IMR-90 (cell line): ENCODE measurements at regions not wholly inside any gene's neighbourhood (a gene's known extent, or its start where the extent isn't known, plus 50 kb on each side); places are given as distances from the start of the nearest gene placed in this dataset.

Source experiments
- ATAC-seq: fragments of 200-7000 bp; cut with Tn5 transposase; 2 replicates; pipeline ENCODE4 v1.9.1; 2020; ENCODE audit warnings: low read depth, mild to moderate bottlenecking, moderate library complexity
- BruUV-seq: library from RNA; stranded (reverse); fragments of 400-500 nt; replicated peaks from 2 replicates; lab custom pipeline; 2021; lab: Mats Ljungman, UMichigan
- CTCF ChIA-PET: fragments of 300-600 bp; formaldehyde crosslinking; extraction: SDS; loops from one replicate; lab custom pipeline; 2021; ENCODE audit warnings: antibody characterized with exemption; lab: Yijun Ruan, JAX
- POLR2A ChIA-PET: fragments of 300-600 bp; sonication (Branson Sonifier 250); formaldehyde crosslinking; loops from one replicate; lab custom pipeline; 2022; ENCODE audit warnings: antibody characterized with exemption; ENCODE audit not compliant: unreplicated experiment; lab: Charles Lee
- DNase-seq: peaks from one replicate; pipeline ENCODE4 v3.0.0; 2013
- H2AFZ ChIP-seq: replicated peaks from 2 replicates; pipeline ENCODE3; 2013; ENCODE audit warnings: low read length, mild to moderate bottlenecking; ENCODE audit not compliant: poor library complexity
- H2AK5ac ChIP-seq: 2 replicates; pipeline ENCODE4 v1.6.1; 2013; ENCODE audit warnings: low read depth, low read length, inconsistent platforms
- H2AK9ac ChIP-seq: replicated peaks from 2 replicates; pipeline ENCODE3; 2013; ENCODE audit warnings: mild to moderate bottlenecking, low read depth, low read length, moderate library complexity; ENCODE audit not compliant: poor library complexity
- H2BK120ac ChIP-seq: 2 replicates; pipeline ENCODE4 v1.6.1; 2013; ENCODE audit warnings: low read depth, low read length, inconsistent platforms
- H2BK15ac ChIP-seq: 3 replicates; pipeline ENCODE4 v1.6.1; 2013; ENCODE audit warnings: low read depth, low read length, inconsistent platforms
- H2BK20ac ChIP-seq: 2 replicates; pipeline ENCODE4 v1.6.1; 2013; ENCODE audit warnings: low read depth, mild to moderate bottlenecking, inconsistent platforms, low read length, moderate library complexity
- H2BK5ac ChIP-seq: 2 replicates; pipeline ENCODE4 v1.6.1; 2013; ENCODE audit warnings: mild to moderate bottlenecking, low read depth, low read length, inconsistent platforms; ENCODE audit not compliant: poor library complexity, severe bottlenecking
- H3K14ac ChIP-seq: replicated peaks from 2 replicates; pipeline ENCODE4 v1.6.1; 2013; ENCODE audit warnings: low read depth, low read length, inconsistent platforms
- H3K18ac ChIP-seq: 2 replicates; pipeline ENCODE4 v1.6.1; 2013; ENCODE audit warnings: low read depth, low read length, control low read depth
- H3K23ac ChIP-seq: 2 replicates; pipeline ENCODE4 v1.6.1; 2013; ENCODE audit warnings: low read depth, low read length, inconsistent platforms
- H3K27ac ChIP-seq: 2 replicates; pipeline ENCODE4 v1.5.1; 2013; ENCODE audit warnings: mild to moderate bottlenecking, control low read depth, low read length; ENCODE audit not compliant: insufficient read depth
- H3K27me3 ChIP-seq: 2 replicates; pipeline ENCODE4 v1.6.1; 2013; ENCODE audit warnings: low read length; ENCODE audit not compliant: control insufficient read depth, insufficient read depth
- H3K36me3 ChIP-seq: 2 replicates; pipeline ENCODE4 v1.6.1; 2013; ENCODE audit warnings: low read length, mixed read lengths; ENCODE audit not compliant: control insufficient read depth, insufficient read depth
- H3K4ac ChIP-seq: 2 replicates; pipeline ENCODE4 v1.6.1; 2013; ENCODE audit warnings: low read depth, low read length, inconsistent platforms
- H3K4me1 ChIP-seq: 2 replicates; pipeline ENCODE4 v1.6.1; 2013; ENCODE audit warnings: low read length, mixed read lengths; ENCODE audit not compliant: control insufficient read depth, insufficient read depth
- H3K4me2 ChIP-seq: 2 replicates; pipeline ENCODE4 v1.6.1; 2013; ENCODE audit warnings: low read depth, mild to moderate bottlenecking, control low read depth, low read length, moderate library complexity
- H3K4me3 ChIP-seq: 2 replicates; pipeline ENCODE4 v1.5.1; 2013; ENCODE audit warnings: low read depth, mild to moderate bottlenecking, control low read depth, low read length, moderate library complexity; ENCODE audit not compliant: insufficient read depth
- H3K56ac ChIP-seq: 2 replicates; pipeline ENCODE4 v1.6.1; 2013; ENCODE audit warnings: low read length, inconsistent platforms; ENCODE audit not compliant: insufficient read depth; ENCODE audit errors: extremely low read depth
- H3K79me1 ChIP-seq, 2 experiments: 2 replicates each; pipeline ENCODE4 v1.6.1; 2013; ENCODE audit warnings: low read length in 2 of 2, inconsistent platforms in 1 of 2, low read depth in 1 of 2
- H3K9ac ChIP-seq: 2 replicates; pipeline ENCODE4 v1.6.1; 2013; ENCODE audit warnings: low read depth, low read length, control low read depth
- H3K9me1 ChIP-seq: 2 replicates; pipeline ENCODE4 v1.6.1; 2013; ENCODE audit warnings: low read length, inconsistent platforms; ENCODE audit not compliant: insufficient read depth
- H3K9me3 ChIP-seq: 2 replicates; pipeline ENCODE4 v1.6.1; 2013; ENCODE audit warnings: low read length; ENCODE audit not compliant: control insufficient read depth, insufficient read depth
- H4K20me1 ChIP-seq: 2 replicates; pipeline ENCODE4 v1.6.1; 2013; ENCODE audit warnings: low read length, inconsistent platforms; ENCODE audit not compliant: insufficient read depth
- H4K5ac ChIP-seq: 2 replicates; pipeline ENCODE4 v1.6.1; 2013; ENCODE audit warnings: mild to moderate bottlenecking, low read depth, low read length, control low read depth
- H4K8ac ChIP-seq, 2 experiments: 2 replicates each; pipeline ENCODE4 v1.6.1; 2013; ENCODE audit warnings: low read depth in 2 of 2, low read length in 2 of 2, control low read depth in 1 of 2, inconsistent platforms in 1 of 2
- H4K91ac ChIP-seq: 2 replicates; pipeline ENCODE4 v1.6.1; 2013; ENCODE audit warnings: low read depth, low read length, inconsistent platforms; ENCODE audit not compliant: insufficient read depth
- BHLHE40 ChIP-seq: fragments of 150-350 bp; IDR thresholded peaks from 2 replicates; pipeline ENCODE4 v1.6.1; 2016; ENCODE audit warnings: mild to moderate bottlenecking, low read depth, low read length
- CEBPB ChIP-seq: IDR thresholded peaks from 2 replicates; pipeline ENCODE4 v1.6.1; 2012; ENCODE audit warnings: low read depth, low read length, improper control_type of control experiment
- CHD1 ChIP-seq: IDR thresholded peaks from 2 replicates; pipeline ENCODE4 v1.6.1; 2012; ENCODE audit warnings: low read depth, low read length, improper control_type of control experiment
- ELK1 ChIP-seq: fragments of 150-350 bp; IDR thresholded peaks from 2 replicates; pipeline ENCODE4 v1.6.1; 2016; ENCODE audit warnings: low read depth, mild to moderate bottlenecking, low read length, moderate library complexity, borderline replicate concordance
- FOS ChIP-seq: fragments of 150-350 bp; IDR thresholded peaks from 2 replicates; pipeline ENCODE4 v1.6.1; 2016; ENCODE audit warnings: low read depth, low read length
- MAFK ChIP-seq: IDR thresholded peaks from 2 replicates; pipeline ENCODE4 v1.6.1; 2012; ENCODE audit warnings: low read depth, low read length, improper control_type of control experiment
- MAZ ChIP-seq: IDR thresholded peaks from 2 replicates; pipeline ENCODE4 v1.6.1; 2012; ENCODE audit warnings: low read depth, mild to moderate bottlenecking, low read length, improper control_type of control experiment, moderate library complexity, borderline replicate concordance
- MXI1 ChIP-seq: IDR thresholded peaks from 2 replicates; pipeline ENCODE4 v1.6.1; 2012; ENCODE audit warnings: low read depth, mild to moderate bottlenecking, low read length, moderate library complexity, borderline replicate concordance
- NFE2L2 ChIP-seq: fragments of 150-350 bp; IDR thresholded peaks from 2 replicates; pipeline ENCODE4 v1.6.1; 2016; ENCODE audit warnings: low read depth, mild to moderate bottlenecking, low read length
- POLR2A ChIP-seq: IDR thresholded peaks from 2 replicates; pipeline ENCODE4 v1.6.1; 2012; ENCODE audit warnings: mild to moderate bottlenecking, low read depth, low read length
- RAD21 ChIP-seq: IDR thresholded peaks from 2 replicates; pipeline ENCODE4 v1.6.1; 2012; ENCODE audit warnings: low read length, improper control_type of control experiment
- RCOR1 ChIP-seq: IDR thresholded peaks from 2 replicates; pipeline ENCODE4 v1.6.1; 2012; ENCODE audit warnings: mild to moderate bottlenecking, low read length, improper control_type of control experiment; ENCODE audit not compliant: insufficient replicate concordance
- RFX5 ChIP-seq: IDR thresholded peaks from 2 replicates; pipeline ENCODE4 v1.8.0; 2012; ENCODE audit warnings: low read depth, mild to moderate bottlenecking, low read length, moderate library complexity
- SMC3 ChIP-seq: fragments of 150-350 bp; IDR thresholded peaks from 2 replicates; pipeline ENCODE4 v1.6.1; 2016; ENCODE audit warnings: low read depth, mild to moderate bottlenecking, antibody characterized with exemption, low read length, moderate library complexity
- USF2 ChIP-seq: fragments of 150-350 bp; IDR thresholded peaks from 2 replicates; pipeline ENCODE4 v1.6.1; 2017; ENCODE audit warnings: mild to moderate bottlenecking, antibody characterized with exemption, low read length, low read depth
- WGBS, 2 experiments: methylation state at CpG; one replicate each; pipeline versions ENCODE4 v1.1.5 to v1.1.7; 2013; ENCODE audit warnings: missing lambda C conversion rate in 2 of 2; ENCODE audit not compliant: insufficient read length in 1 of 2; ENCODE audit errors: extremely low coverage in 2 of 2; 5-methylcytosine and 5-hydroxymethylcytosine counted together
- dilution Hi-C: fragments of 300-500 bp; cut with HindIII; formaldehyde crosslinking; loops from one replicate; pipeline ENCODE4 v1.14.3; 2018; ENCODE audit warnings: low sequenced_read_pairs; ENCODE audit not compliant: unreplicated experiment
- in situ Hi-C: fragments of 300-500 bp; cut with MboI; formaldehyde crosslinking; loops from 3 replicates; pipeline ENCODE4 v1.14.3; 2019; ENCODE audit warnings: low sequenced_read_pairs, inconsistent platforms, mixed read lengths
- intact Hi-C: fragments of 100-400 bp; cut with micrococcal nuclease; formaldehyde crosslinking; loops from 2 replicates; pipeline ENCODE4 v1.10.0; 2022

GRCh38 chr2:157932480-157933159 lies 56.5 kb upstream of the ACVR1 start:
- no peaks in the 10 kb centered on the region for H3K9me1 ChIP-seq
- ATAC-seq = no peak
- in situ Hi-C loops (no loop called here), dilution Hi-C loops (no loop called here), intact Hi-C loops (no loop called here)
- no peak overlapping the region for H2BK5ac ChIP-seq
- no peaks in the 10 kb centered on the region for H3K4me1 ChIP-seq
- H3K27ac ChIP-seq = no peak overlapping the region
- TF ChIP-seq MAZ (no peak), SMC3 (no peak), NFE2L2 (no peak), BHLHE40 (no peak), RCOR1 (no peak), MAFK (no peak), ELK1 (no peak), CEBPB (no peak), MXI1 (no peak), RFX5 (no peak), POLR2A (no peak), USF2 (no peak), FOS (no peak), RAD21 (no peak), CHD1 (no peak)
- H2BK120ac ChIP-seq = no peak overlapping the region
- H3K79me1 ChIP-seq = no peaks in the 10 kb centered on the region
- H3K27me3 ChIP-seq = peaks cover 5% of the 10 kb centered on the region
- no peaks in the 10 kb centered on the region for H3K36me3 ChIP-seq
- no peaks in the 10 kb centered on the region for H4K20me1 ChIP-seq
- H2BK15ac ChIP-seq = no peak overlapping the region
- BruUV-seq = no TSS peak
- H3K18ac ChIP-seq = no peak overlapping the region
- H3K23ac ChIP-seq = no peak overlapping the region
- H2BK20ac ChIP-seq = no peak overlapping the region
- CTCF ChIA-PET = interaction anchor here (0.5 to 0.6 kb wide), 2 partner anchors 1184 to 1963 kb away, joined by 3 to 6 read pairs; no protein-coding TSS in a partner anchor
- no peak overlapping the region for H4K8ac ChIP-seq
- no peak overlapping the region for H4K91ac ChIP-seq
- DNase-seq = no peak
- H3K56ac ChIP-seq = no peak overlapping the region
- H3K4me2 ChIP-seq = no peak overlapping the region
- POLR2A ChIA-PET = no interaction called here
- no peak overlapping the region for H2AK9ac ChIP-seq
- no peak overlapping the region for H3K4me3 ChIP-seq
- H3K14ac ChIP-seq = no peak overlapping the region
- no peaks in the 10 kb centered on the region for H3K9me3 ChIP-seq
- no peak overlapping the region for H2AFZ ChIP-seq
- WGBS, 2 experiments = 48% methylated on average over 2 of the region's 10 CpGs; no CpG with 5 or more reads in 1 of the 2 experiments
- no peak overlapping the region for H4K5ac ChIP-seq
- H3K9ac ChIP-seq = no peak overlapping the region
- H2AK5ac ChIP-seq = no peak overlapping the region
- no peak overlapping the region for H3K4ac ChIP-seq
